ENCODE measurements at regions not wholly inside any gene's neighbourhood (a gene's known extent, or its start where the extent isn't known, plus 50 kb on each side); places are given as distances from the start of the nearest gene placed in this dataset.

- TF ChIP-seq MAX (CRISPR knock-in tag; IDR thresholded peaks at IDR 0.05) = no peak
- no peak for TF ChIP-seq PRDM15 (CRISPR knock-in tag; IDR thresholded peaks at IDR 0.05)
- TF ChIP-seq CTCF (IDR thresholded peaks at IDR 0.05) = no peak
- TF ChIP-seq FOXK1 (CRISPR knock-in tag; IDR thresholded peaks at IDR 0.05) = no peak
- no peak for TF ChIP-seq CREB1 (CRISPR knock-in tag; IDR thresholded peaks at IDR 0.05)
- no peak for TF ChIP-seq ETV6 (CRISPR knock-in tag; IDR thresholded peaks at IDR 0.05)
- no peak for TF ChIP-seq ZBTB21 (CRISPR knock-in tag; IDR thresholded peaks at IDR 0.05; ENCODE audit: borderline replicate concordance)
- no peak for TF ChIP-seq TCF7 (CRISPR knock-in tag; IDR thresholded peaks at IDR 0.05; ENCODE audit: low read depth)
- no peak for TF ChIP-seq STAT6 (CRISPR knock-in tag; conservative IDR thresholded peaks at IDR 0.05; ENCODE audit: low read depth)
- no peak for TF ChIP-seq ATF3 (CRISPR knock-in tag; conservative IDR thresholded peaks at IDR 0.05)
- no peak for TF ChIP-seq NR2C2 (CRISPR knock-in tag; IDR thresholded peaks at IDR 0.05)
- TF ChIP-seq MLX (CRISPR knock-in tag; IDR thresholded peaks at IDR 0.05) = no peak
- no peak for TF ChIP-seq ZNF423 (CRISPR knock-in tag; IDR thresholded peaks at IDR 0.05)
Observed at GRCh38 chr10:133023216-133023843, 64.4 kb upstream of the ADGRA1 start.

Data from WTC11 (cell line).